ENCODE measurements at regions not wholly inside any gene's neighbourhood (a gene's known extent, or its start where the extent isn't known, plus 50 kb on each side); places are given as distances from the start of the nearest gene placed in this dataset.

GRCh38 chr3:157920822-157921700, 185.2 kb downstream of the SHOX2 start:
- TF ChIP-seq POLR2A (IDR thresholded peaks at IDR 0.05): no peak
- TF ChIP-seq CTCF (IDR thresholded peaks at IDR 0.05): no peak
- no peak for TF ChIP-seq EP300 (IDR thresholded peaks at IDR 0.05)
